ENCODE measurements at regions not wholly inside any gene's neighbourhood (a gene's known extent, or its start where the extent isn't known, plus 50 kb on each side); places are given as distances from the start of the nearest gene placed in this dataset.
"Not testable (repeated sequence)": the region's sequence is repeated elsewhere in the genome, so short reads cannot be mapped to it uniquely, and the experiment has no call there.

- DNase-seq = no peak
Measured at GRCh38 chr16:88325976-88326375, 56.8 kb upstream of the ZNF469 start.

- DNase-seq = no peak
Measured at GRCh38 chr16:88326611-88327485, 55.9 kb upstream of the ZNF469 start.

- no peak for DNase-seq
Measured at GRCh38 chr16:88327561-88328312, 55.0 kb upstream of the ZNF469 start.

- DNase-seq = no peak
Measured at GRCh38 chr16:88328313-88328980, 54.3 kb upstream of the ZNF469 start.

GRCh38 chr16:88329726-88330700, 52.7 kb upstream of the ZNF469 start:
- no peak for DNase-seq

GRCh38 chr16:88330971-88331890, 51.5 kb upstream of the ZNF469 start:
- DNase-seq = no peak

- no peak for DNase-seq
Measured at GRCh38 chr16:88331989-88332920, 50.5 kb upstream of the ZNF469 start.

GRCh38 chr16:88332921-88333825, 49.6 kb upstream of the ZNF469 start:
- DNase-seq = not testable (repeated sequence)
